C4-2B (cell line): ENCODE measurements at regions not wholly inside any gene's neighbourhood (a gene's known extent, or its start where the extent isn't known, plus 50 kb on each side); places are given as distances from the start of the nearest gene placed in this dataset.

Experiments
- ZFX ChIP-seq: fragments of 450-650 bp; IDR thresholded peaks from 2 replicates; pipeline ENCODE4 v1.6.1; 2017
- TF ChIP-seq, protein P1 (sequence below): fragments of 450-650 bp; conservative IDR thresholded peaks from 2 replicates; pipeline ENCODE4 v1.5.1; 2017; ENCODE audit warnings: mild to moderate bottlenecking

- TF ChIP-seq, protein P1, sequence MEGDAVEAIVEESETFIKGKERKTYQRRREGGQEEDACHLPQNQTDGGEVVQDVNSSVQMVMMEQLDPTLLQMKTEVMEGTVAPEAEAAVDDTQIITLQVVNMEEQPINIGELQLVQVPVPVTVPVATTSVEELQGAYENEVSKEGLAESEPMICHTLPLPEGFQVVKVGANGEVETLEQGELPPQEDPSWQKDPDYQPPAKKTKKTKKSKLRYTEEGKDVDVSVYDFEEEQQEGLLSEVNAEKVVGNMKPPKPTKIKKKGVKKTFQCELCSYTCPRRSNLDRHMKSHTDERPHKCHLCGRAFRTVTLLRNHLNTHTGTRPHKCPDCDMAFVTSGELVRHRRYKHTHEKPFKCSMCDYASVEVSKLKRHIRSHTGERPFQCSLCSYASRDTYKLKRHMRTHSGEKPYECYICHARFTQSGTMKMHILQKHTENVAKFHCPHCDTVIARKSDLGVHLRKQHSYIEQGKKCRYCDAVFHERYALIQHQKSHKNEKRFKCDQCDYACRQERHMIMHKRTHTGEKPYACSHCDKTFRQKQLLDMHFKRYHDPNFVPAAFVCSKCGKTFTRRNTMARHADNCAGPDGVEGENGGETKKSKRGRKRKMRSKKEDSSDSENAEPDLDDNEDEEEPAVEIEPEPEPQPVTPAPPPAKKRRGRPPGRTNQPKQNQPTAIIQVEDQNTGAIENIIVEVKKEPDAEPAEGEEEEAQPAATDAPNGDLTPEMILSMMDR, result no peak
- TF ChIP-seq ZFX, result no peak
These were observed 56.9 kb upstream of the GALNT10 start for GRCh38 chr5:154133591-154133990.
